ENCODE measurements at regions not wholly inside any gene's neighbourhood (a gene's known extent, or its start where the extent isn't known, plus 50 kb on each side); places are given as distances from the start of the nearest gene placed in this dataset.

DNA sequence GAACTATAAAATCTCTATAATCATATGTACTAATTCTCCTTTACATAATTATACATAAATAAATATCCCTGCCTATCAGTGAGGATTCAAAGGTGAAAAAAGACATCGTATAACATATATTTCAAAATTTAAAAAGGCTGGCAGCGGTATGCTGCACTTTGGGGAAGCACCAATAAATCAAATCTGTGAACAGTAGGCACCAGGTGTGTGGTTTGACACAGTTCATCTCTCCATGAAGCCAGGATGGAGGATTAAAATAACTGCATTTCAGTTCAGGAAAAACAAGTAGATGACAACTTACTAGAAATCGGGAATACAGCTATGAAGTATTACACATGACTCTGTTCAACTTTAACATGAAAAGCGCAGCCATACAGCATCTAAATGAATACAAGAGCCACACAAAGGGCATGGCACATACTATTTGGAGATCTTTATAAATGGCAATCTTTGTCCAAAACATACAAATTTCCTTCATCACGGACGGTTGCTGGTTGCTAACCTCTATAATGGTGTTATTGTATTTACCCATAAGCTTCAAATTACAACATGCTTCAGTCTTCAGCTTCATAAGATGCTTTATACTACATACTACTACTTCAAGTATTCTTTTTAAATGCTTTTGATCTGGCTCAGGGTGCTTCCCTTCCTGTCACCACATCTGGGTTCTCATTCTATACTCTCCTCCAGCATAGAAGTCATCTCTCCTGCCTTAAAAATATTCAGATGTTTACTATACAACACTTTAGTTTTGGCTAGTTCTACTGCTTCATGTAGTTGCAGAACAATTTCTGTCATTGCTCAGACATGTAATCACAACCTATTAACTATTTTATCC lies 128.7 kb downstream of the KLF12 start:
- Histone ChIP-seq H3K9me3 (ENCODE audit: low read length) (no peaks in the 10 kb centered on the region), H3K27me3 (ENCODE audit: insufficient read depth, low read depth, low read length) (no peaks in the 10 kb centered on the region), H3K36me3 (ENCODE audit: insufficient read depth, low read length) (no peaks in the 10 kb centered on the region), H3K27ac (ENCODE audit: low read length) (no peak overlapping the region), H3K9ac (ENCODE audit: low read length) (no peak overlapping the region), H2AFZ (ENCODE audit: low read depth, low read length) (no peak overlapping the region), H3F3A (ENCODE audit: insufficient read depth, low read length, poor library complexity, severe bottlenecking) (no peaks in the 10 kb centered on the region), H3K9me2 (ENCODE audit: insufficient read depth, low read length) (no peaks in the 10 kb centered on the region), H3K79me2 (replicated peaks; ENCODE audit: insufficient read depth, low read length) (peaks cover 35% of the 10 kb centered on the region), H3K4me2 (ENCODE audit: low read length) (no peak overlapping the region), H3K4me3 (ENCODE audit: low read length) (no peak overlapping the region), H4K20me1 (ENCODE audit: insufficient read depth) (no peaks in the 10 kb centered on the region)
- TF ChIP-seq, protein P1, sequence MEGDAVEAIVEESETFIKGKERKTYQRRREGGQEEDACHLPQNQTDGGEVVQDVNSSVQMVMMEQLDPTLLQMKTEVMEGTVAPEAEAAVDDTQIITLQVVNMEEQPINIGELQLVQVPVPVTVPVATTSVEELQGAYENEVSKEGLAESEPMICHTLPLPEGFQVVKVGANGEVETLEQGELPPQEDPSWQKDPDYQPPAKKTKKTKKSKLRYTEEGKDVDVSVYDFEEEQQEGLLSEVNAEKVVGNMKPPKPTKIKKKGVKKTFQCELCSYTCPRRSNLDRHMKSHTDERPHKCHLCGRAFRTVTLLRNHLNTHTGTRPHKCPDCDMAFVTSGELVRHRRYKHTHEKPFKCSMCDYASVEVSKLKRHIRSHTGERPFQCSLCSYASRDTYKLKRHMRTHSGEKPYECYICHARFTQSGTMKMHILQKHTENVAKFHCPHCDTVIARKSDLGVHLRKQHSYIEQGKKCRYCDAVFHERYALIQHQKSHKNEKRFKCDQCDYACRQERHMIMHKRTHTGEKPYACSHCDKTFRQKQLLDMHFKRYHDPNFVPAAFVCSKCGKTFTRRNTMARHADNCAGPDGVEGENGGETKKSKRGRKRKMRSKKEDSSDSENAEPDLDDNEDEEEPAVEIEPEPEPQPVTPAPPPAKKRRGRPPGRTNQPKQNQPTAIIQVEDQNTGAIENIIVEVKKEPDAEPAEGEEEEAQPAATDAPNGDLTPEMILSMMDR (IDR thresholded peaks at IDR 0.05; ENCODE audit: poor library complexity, severe bottlenecking): no peak
- no peak for TF ChIP-seq RAD21 (conservative IDR thresholded peaks at IDR 0.05)
- TF ChIP-seq MXI1 (conservative IDR thresholded peaks at IDR 0.05; ENCODE audit: poor library complexity, severe bottlenecking): no peak
- no peak for TF ChIP-seq POLR2AphosphoS5 (IDR thresholded peaks at IDR 0.05)
- TF ChIP-seq REST (IDR thresholded peaks at IDR 0.05; ENCODE audit: borderline replicate concordance): no peak
- no peak for TF ChIP-seq SMC3 (conservative IDR thresholded peaks at IDR 0.05; ENCODE audit: poor library complexity)
- TF ChIP-seq EP300 (conservative IDR thresholded peaks at IDR 0.05; ENCODE audit: poor library complexity, severe bottlenecking): no peak
- TF ChIP-seq TAF1 (IDR thresholded peaks at IDR 0.05; ENCODE audit: low read depth): no peak
- no peak for TF ChIP-seq EZH2 (IDR thresholded peaks at IDR 0.05; ENCODE audit: borderline replicate concordance, insufficient read depth, low read length, poor library complexity, severe bottlenecking)

DNA sequence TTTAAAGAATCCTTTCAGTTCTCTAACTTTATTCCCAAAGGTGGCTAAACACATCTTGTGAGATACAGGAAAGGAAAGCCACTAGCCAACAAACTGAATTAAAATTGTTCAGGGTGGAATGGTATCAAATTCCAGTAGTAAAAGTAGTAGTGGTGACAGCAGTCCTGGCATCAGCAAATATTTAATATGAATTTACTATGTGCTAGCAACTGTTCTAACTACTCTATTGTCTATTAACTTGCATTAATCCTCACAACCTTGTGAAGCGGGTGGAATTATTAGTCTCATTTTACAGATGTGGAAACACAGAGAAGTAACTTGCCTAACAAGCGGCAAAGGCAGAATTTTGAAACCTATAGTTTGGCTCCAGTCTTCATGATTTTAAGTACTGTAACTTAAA lies 130.1 kb downstream of the KLF12 start:
- no peak for TF ChIP-seq RAD21 (conservative IDR thresholded peaks at IDR 0.05)
- TF ChIP-seq MXI1 (conservative IDR thresholded peaks at IDR 0.05; ENCODE audit: poor library complexity, severe bottlenecking): no peak
- TF ChIP-seq, protein P1 (IDR thresholded peaks at IDR 0.05; ENCODE audit: poor library complexity, severe bottlenecking): no peak
- H3K9me3 ChIP-seq (ENCODE audit: low read length): no peaks in the 10 kb centered on the region
- peaks cover 37% of the 10 kb centered on the region for H3K79me2 ChIP-seq (replicated peaks; ENCODE audit: insufficient read depth, low read length)
- no peak overlapping the region for H3K9ac ChIP-seq (ENCODE audit: low read length)
- H2AFZ ChIP-seq (ENCODE audit: low read depth, low read length): no peak overlapping the region
- no peaks in the 10 kb centered on the region for H3K27me3 ChIP-seq (ENCODE audit: insufficient read depth, low read depth, low read length)
- no peak overlapping the region for H3K27ac ChIP-seq (ENCODE audit: low read length)
- no peaks in the 10 kb centered on the region for H4K20me1 ChIP-seq (ENCODE audit: insufficient read depth)
- no peaks in the 10 kb centered on the region for H3F3A ChIP-seq (ENCODE audit: insufficient read depth, low read length, poor library complexity, severe bottlenecking)
- H3K4me2 ChIP-seq (ENCODE audit: low read length): no peak overlapping the region
- no peak overlapping the region for H3K4me3 ChIP-seq (ENCODE audit: low read length)
- H3K9me2 ChIP-seq (ENCODE audit: insufficient read depth, low read length): no peaks in the 10 kb centered on the region
- no peaks in the 10 kb centered on the region for H3K36me3 ChIP-seq (ENCODE audit: insufficient read depth, low read length)

Data from neural cell (in vitro differentiated cells).